SK-N-SH (cell line): ENCODE measurements at regions not wholly inside any gene's neighbourhood (a gene's known extent, or its start where the extent isn't known, plus 50 kb on each side); places are given as distances from the start of the nearest gene placed in this dataset.

Source experiments
- CTCF ChIA-PET: fragments of 300-600, 350-600 bp; formaldehyde crosslinking; extraction: SDS; loops from one replicate; lab custom pipeline; 2021; lab: Yijun Ruan, JAX
- POLR2A ChIA-PET: fragments of 350-600 bp; sonication (Branson Sonifier 250); formaldehyde crosslinking; extraction: SDS; loops from one replicate; lab custom pipeline; 2020; ENCODE audit warnings: antibody characterized with exemption, inconsistent platforms; lab: Yijun Ruan, JAX
- DNase-seq: peaks from one replicate; pipeline ENCODE4 v3.0.0; 2012
- H2AFZ ChIP-seq: fragments of 200-600 bp; sonication (generic); 2 replicates; pipeline ENCODE4 v1.8.1; 2016; ENCODE audit warnings: antibody characterized with exemption, mild to moderate bottlenecking, low read depth
- H3F3A ChIP-seq: fragments of 200-600 bp; sonication (generic); replicated peaks from 2 replicates; pipeline ENCODE3; 2016; ENCODE audit warnings: antibody characterized with exemption, mild to moderate bottlenecking; ENCODE audit not compliant: insufficient read depth
- H3K27ac ChIP-seq, 2 experiments: fragments of 200-500 bp in 1 of 2; fragments of 200-600 bp in 1 of 2; sonication (Bioruptor generic) in 1 of 2; sonication (generic), shearing (Covaris generic) in 1 of 2; 2 replicates each; pipeline versions ENCODE4 v1.5.1 to v1.6.1; 2014 to 2016; ENCODE audit warnings: low read depth in 2 of 2, inconsistent platforms in 1 of 2, low read length in 1 of 2, mild to moderate bottlenecking in 1 of 2, mixed read lengths in 1 of 2
- H3K27me3 ChIP-seq: fragments of 200-600 bp; sonication (generic), shearing (Covaris generic); 2 replicates; pipeline ENCODE4 v1.6.1; 2016; ENCODE audit warnings: mixed run types; ENCODE audit not compliant: insufficient read depth
- H3K36me3 ChIP-seq, 2 experiments: fragments of 200-500 bp in 1 of 2; fragments of 200-600 bp in 1 of 2; sonication (Bioruptor generic) in 1 of 2; sonication (generic) in 1 of 2; replicated peaks in 1 of 2; 2 replicates each; pipeline versions ENCODE3 to v1.5.1; 2014 to 2016; ENCODE audit warnings: low read length in 1 of 2, mild to moderate bottlenecking in 1 of 2; ENCODE audit not compliant: insufficient read depth in 2 of 2, control insufficient read depth in 1 of 2
- H3K4me1 ChIP-seq, 2 experiments: fragments of 200-500 bp in 1 of 2; fragments of 200-600 bp in 1 of 2; sonication (Bioruptor generic) in 1 of 2; sonication (generic), shearing (Covaris generic) in 1 of 2; 2 replicates each; pipeline versions ENCODE4 v1.5.1 to v1.6.1; 2014 to 2016; ENCODE audit warnings: low read depth in 1 of 2, low read length in 1 of 2, mixed run types in 1 of 2; ENCODE audit not compliant: insufficient read depth in 2 of 2, control insufficient read depth in 1 of 2
- H3K4me2 ChIP-seq: fragments of 200-600 bp; sonication (generic), shearing (Covaris generic); 2 replicates; pipeline ENCODE4 v1.6.1; 2017; ENCODE audit warnings: mixed run types
- H3K4me3 ChIP-seq, 2 experiments: fragments of 200-500 bp in 1 of 2; fragments of 200-600 bp in 1 of 2; sonication (Bioruptor generic) in 1 of 2; sonication (generic), shearing (Covaris generic) in 1 of 2; 2 replicates each; pipeline versions ENCODE4 v1.5.1 to v1.8.1; 2014 to 2016; ENCODE audit warnings: low read depth in 2 of 2, inconsistent platforms in 1 of 2, low read length in 1 of 2, mild to moderate bottlenecking in 1 of 2, mixed read lengths in 1 of 2, moderate library complexity in 1 of 2
- H3K79me2 ChIP-seq: fragments of 200-600 bp; sonication (generic); 2 replicates; pipeline ENCODE4 v1.8.1; 2017; ENCODE audit warnings: mild to moderate bottlenecking; ENCODE audit not compliant: insufficient read depth
- H3K9ac ChIP-seq: fragments of 200-600 bp; sonication (generic); 2 replicates; pipeline ENCODE4 v1.6.1; 2017; ENCODE audit warnings: mixed run types
- H3K9me2 ChIP-seq: fragments of 200-600 bp; sonication (generic); 2 replicates; pipeline ENCODE4 v1.6.1; 2017; ENCODE audit warnings: mixed run types
- H3K9me3 ChIP-seq: fragments of 200-600 bp; sonication (generic); 2 replicates; pipeline ENCODE4 v1.6.1; 2017; ENCODE audit warnings: mixed run types, mild to moderate bottlenecking, moderate library complexity
- H4K20me1 ChIP-seq: fragments of 200-600 bp; sonication (generic); 2 replicates; pipeline ENCODE4 v1.6.1; 2017; ENCODE audit warnings: mild to moderate bottlenecking, mixed run types; ENCODE audit not compliant: insufficient read depth
- ELF1 ChIP-seq: IDR thresholded peaks from 2 replicates; pipeline ENCODE4 v1.4.0; 2012
- EZH2phosphoT487 ChIP-seq: fragments of 200-600 bp; sonication (generic); IDR thresholded peaks from 2 replicates; pipeline ENCODE4 v1.6.1; 2017; ENCODE audit warnings: low read depth, mixed run types, mild to moderate bottlenecking, antibody characterized with exemption, moderate library complexity, borderline replicate concordance
- FOSL2 ChIP-seq: IDR thresholded peaks from 2 replicates; pipeline ENCODE4 v1.4.0; 2012; ENCODE audit warnings: low read depth, mild to moderate bottlenecking, moderate library complexity, borderline replicate concordance
- FOXJ3 ChIP-seq: sonication (generic); formaldehyde crosslinking; IDR thresholded peaks from 2 replicates; pipeline ENCODE4 v1.5.1; 2020; ENCODE audit warnings: mild to moderate bottlenecking, missing genetic modification reagents
- GATA2 ChIP-seq: sonication (generic); formaldehyde crosslinking; IDR thresholded peaks from 2 replicates; pipeline ENCODE4 v1.5.0; 2020; ENCODE audit warnings: mild to moderate bottlenecking, missing genetic modification reagents
- JUND ChIP-seq: IDR thresholded peaks from 2 replicates; pipeline ENCODE4 v1.4.0; 2012
- MEF2A ChIP-seq: IDR thresholded peaks from 2 replicates; pipeline ENCODE4 v1.4.0; 2012; ENCODE audit warnings: low read depth, borderline replicate concordance
- MXI1 ChIP-seq: IDR thresholded peaks from 2 replicates; pipeline ENCODE4 v1.6.1; 2012; ENCODE audit warnings: mild to moderate bottlenecking, low read depth, low read length, improper control_type of control experiment
- NRF1 ChIP-seq: IDR thresholded peaks from 2 replicates; pipeline ENCODE4 v1.6.1; 2012; ENCODE audit warnings: low read depth, mild to moderate bottlenecking, low read length
- RXRA ChIP-seq: IDR thresholded peaks from 2 replicates; pipeline ENCODE4 v1.4.0; 2012; ENCODE audit warnings: low read depth, mild to moderate bottlenecking, borderline replicate concordance
- SIN3A ChIP-seq: IDR thresholded peaks from 2 replicates; pipeline ENCODE4 v1.6.1; 2012; ENCODE audit warnings: low read depth, mild to moderate bottlenecking, low read length, moderate library complexity, borderline replicate concordance
- TAF1 ChIP-seq: IDR thresholded peaks from 2 replicates; pipeline ENCODE4 v1.6.1; 2012; ENCODE audit warnings: low read depth, mild to moderate bottlenecking, low read length, moderate library complexity, borderline replicate concordance
- TEAD4 ChIP-seq: IDR thresholded peaks from 2 replicates; pipeline ENCODE4 v1.4.0; 2012; ENCODE audit warnings: mild to moderate bottlenecking, borderline replicate concordance; ENCODE audit not compliant: insufficient read depth
- WGBS: methylation state at CpG from one replicate; pipeline ENCODE4 v1.1.6; 2017; ENCODE audit warnings: low lambda C conversion rate; 5-methylcytosine and 5-hydroxymethylcytosine counted together
- TF ChIP-seq, protein P1 (sequence below): fragments of 200-600 bp; sonication (generic); IDR thresholded peaks from 2 replicates; pipeline ENCODE4 v1.6.1; 2017; ENCODE audit warnings: antibody characterized with exemption, mild to moderate bottlenecking, moderate library complexity
- TF ChIP-seq, protein P2 (sequence below): IDR thresholded peaks from 2 replicates; pipeline ENCODE4 v1.4.0; 2012; ENCODE audit warnings: low read depth, borderline replicate concordance
- TF ChIP-seq, protein P3 (sequence below): IDR thresholded peaks from 2 replicates; pipeline ENCODE4 v1.4.0; 2012; ENCODE audit warnings: low read depth, borderline replicate concordance

- POLR2A ChIA-PET = no interaction called here
- Histone ChIP-seq H3K4me1 (no peaks in the 10 kb centered on the region), H3K9me2 (no peaks in the 10 kb centered on the region), H3K27ac (no peak overlapping the region), H3K4me3 (no peak overlapping the region), H3K79me2 (no peaks in the 10 kb centered on the region), H3K36me3 (no peaks in the 10 kb centered on the region), H3K27me3 (no peaks in the 10 kb centered on the region; the same call in 1 of the 2 replicates), H3K4me2 (no peak overlapping the region), H2AFZ (no peak overlapping the region), H3K9me3 (no peaks in the 10 kb centered on the region), H3F3A (no peaks in the 10 kb centered on the region), H4K20me1 (no peaks in the 10 kb centered on the region), H3K9ac (no peak overlapping the region)
- DNase-seq = no peak
- TF ChIP-seq TEAD4 (no peak), MEF2A (no peak)
- CTCF ChIA-PET = interaction anchor here (1.2 kb wide), 1 partner anchor 23 kb away, joined by 3 read pairs; no protein-coding TSS in a partner anchor
- 78% methylated on average over 5 of the region's 5 CpGs for WGBS
Observed at GRCh38 chr9:126025991-126026390, 278.8 kb downstream of the PBX3 start.

DNA sequence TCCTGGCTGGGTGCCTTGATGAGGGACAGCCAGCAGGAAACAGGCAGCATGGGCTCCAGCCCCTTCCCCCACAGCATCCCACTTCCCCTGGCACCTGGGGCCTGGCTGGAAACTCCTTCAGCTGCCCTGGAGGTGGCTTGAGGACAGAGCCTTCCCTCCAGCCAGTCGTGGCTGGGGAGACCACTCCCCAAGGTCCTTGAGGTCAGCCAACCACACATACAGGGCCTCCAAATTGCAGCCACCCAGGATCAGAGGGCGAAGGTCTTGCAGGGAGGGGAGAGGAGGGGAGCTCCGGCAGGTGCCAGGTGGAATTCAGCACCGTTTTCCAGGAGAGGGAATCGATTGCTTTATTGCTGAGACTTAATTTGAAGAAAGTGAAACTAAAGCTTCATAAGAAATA is 280.4 kb downstream of the PBX3 start:
- Histone ChIP-seq H3F3A (no peaks in the 10 kb centered on the region), H3K4me3 (no peak overlapping the region), H3K27me3 (no peaks in the 10 kb centered on the region), H3K36me3 (no peaks in the 10 kb centered on the region), H3K9me3 (no peaks in the 10 kb centered on the region), H2AFZ (no peak overlapping the region), H4K20me1 (no peaks in the 10 kb centered on the region), H3K4me2 (no peak overlapping the region), H3K9ac (no peak overlapping the region), H3K9me2 (no peaks in the 10 kb centered on the region)
- no peak for DNase-seq
- POLR2A ChIA-PET = no interaction called here
- TF ChIP-seq TEAD4 (no peak), GATA2 (no peak), FOXJ3 (CRISPR knock-in tag) (no peak), MXI1 (no peak), FOSL2 (no peak), JUND (no peak), RXRA (no peak), NRF1 (no peak), MEF2A (no peak), SIN3A (no peak), ELF1 (no peak), TAF1 (no peak), EZH2phosphoT487 (no peak)
- TF ChIP-seq, protein P1, sequence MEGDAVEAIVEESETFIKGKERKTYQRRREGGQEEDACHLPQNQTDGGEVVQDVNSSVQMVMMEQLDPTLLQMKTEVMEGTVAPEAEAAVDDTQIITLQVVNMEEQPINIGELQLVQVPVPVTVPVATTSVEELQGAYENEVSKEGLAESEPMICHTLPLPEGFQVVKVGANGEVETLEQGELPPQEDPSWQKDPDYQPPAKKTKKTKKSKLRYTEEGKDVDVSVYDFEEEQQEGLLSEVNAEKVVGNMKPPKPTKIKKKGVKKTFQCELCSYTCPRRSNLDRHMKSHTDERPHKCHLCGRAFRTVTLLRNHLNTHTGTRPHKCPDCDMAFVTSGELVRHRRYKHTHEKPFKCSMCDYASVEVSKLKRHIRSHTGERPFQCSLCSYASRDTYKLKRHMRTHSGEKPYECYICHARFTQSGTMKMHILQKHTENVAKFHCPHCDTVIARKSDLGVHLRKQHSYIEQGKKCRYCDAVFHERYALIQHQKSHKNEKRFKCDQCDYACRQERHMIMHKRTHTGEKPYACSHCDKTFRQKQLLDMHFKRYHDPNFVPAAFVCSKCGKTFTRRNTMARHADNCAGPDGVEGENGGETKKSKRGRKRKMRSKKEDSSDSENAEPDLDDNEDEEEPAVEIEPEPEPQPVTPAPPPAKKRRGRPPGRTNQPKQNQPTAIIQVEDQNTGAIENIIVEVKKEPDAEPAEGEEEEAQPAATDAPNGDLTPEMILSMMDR = no peak
- TF ChIP-seq, protein P2, sequence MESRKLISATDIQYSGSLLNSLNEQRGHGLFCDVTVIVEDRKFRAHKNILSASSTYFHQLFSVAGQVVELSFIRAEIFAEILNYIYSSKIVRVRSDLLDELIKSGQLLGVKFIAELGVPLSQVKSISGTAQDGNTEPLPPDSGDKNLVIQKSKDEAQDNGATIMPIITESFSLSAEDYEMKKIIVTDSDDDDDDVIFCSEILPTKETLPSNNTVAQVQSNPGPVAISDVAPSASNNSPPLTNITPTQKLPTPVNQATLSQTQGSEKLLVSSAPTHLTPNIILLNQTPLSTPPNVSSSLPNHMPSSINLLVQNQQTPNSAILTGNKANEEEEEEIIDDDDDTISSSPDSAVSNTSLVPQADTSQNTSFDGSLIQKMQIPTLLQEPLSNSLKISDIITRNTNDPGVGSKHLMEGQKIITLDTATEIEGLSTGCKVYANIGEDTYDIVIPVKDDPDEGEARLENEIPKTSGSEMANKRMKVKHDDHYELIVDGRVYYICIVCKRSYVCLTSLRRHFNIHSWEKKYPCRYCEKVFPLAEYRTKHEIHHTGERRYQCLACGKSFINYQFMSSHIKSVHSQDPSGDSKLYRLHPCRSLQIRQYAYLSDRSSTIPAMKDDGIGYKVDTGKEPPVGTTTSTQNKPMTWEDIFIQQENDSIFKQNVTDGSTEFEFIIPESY = no peak
- TF ChIP-seq, protein P3, sequence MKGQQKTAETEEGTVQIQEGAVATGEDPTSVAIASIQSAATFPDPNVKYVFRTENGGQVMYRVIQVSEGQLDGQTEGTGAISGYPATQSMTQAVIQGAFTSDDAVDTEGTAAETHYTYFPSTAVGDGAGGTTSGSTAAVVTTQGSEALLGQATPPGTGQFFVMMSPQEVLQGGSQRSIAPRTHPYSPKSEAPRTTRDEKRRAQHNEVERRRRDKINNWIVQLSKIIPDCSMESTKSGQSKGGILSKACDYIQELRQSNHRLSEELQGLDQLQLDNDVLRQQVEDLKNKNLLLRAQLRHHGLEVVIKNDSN = no peak
- TF ChIP-seq, all 33 proteins: peak for 0
- Histone ChIP-seq H3K27ac (no peak overlapping the region), H3K4me1 (no peaks in the 10 kb centered on the region), H3K79me2 (no peaks in the 10 kb centered on the region)
- 63% methylated on average over 4 of the region's 5 CpGs for WGBS
- CTCF ChIA-PET = interaction anchor here (1.2 kb wide), 1 partner anchor 22 kb away, joined by 6 read pairs; no protein-coding TSS in a partner anchor
